Epithelial cell of prostate (primary cell): ENCODE measurements at regions not wholly inside any gene's neighbourhood (a gene's known extent, or its start where the extent isn't known, plus 50 kb on each side); places are given as distances from the start of the nearest gene placed in this dataset.

Experiments used
- DNase-seq: peaks from one replicate; pipeline ENCODE4 v3.0.0-alpha.2; 2011; ENCODE audit warnings: low read depth, low spot score
- H3K27ac ChIP-seq: fragments of 450-650 bp; 2 replicates; pipeline ENCODE4 v1.5.1; 2017; ENCODE audit warnings: mild to moderate bottlenecking

- H3K27ac ChIP-seq, result no peak overlapping the region
- DNase-seq, result no peak
Measured at GRCh38 chr11:45087900-45088160, 58.6 kb upstream of the PRDM11 start.

- peak overlapping the region; percentile 88 for H3K27ac ChIP-seq
- DNase-seq, result no peak
Measured at GRCh38 chr11:45089251-45089650, 57.2 kb upstream of the PRDM11 start.

GRCh38 chr11:45089676-45090499 lies 56.6 kb upstream of the PRDM11 start:
- H3K27ac ChIP-seq, result peak overlapping the region; percentile 88
- no peak for DNase-seq

- H3K27ac ChIP-seq, result no peak overlapping the region
- no peak for DNase-seq
Measured at GRCh38 chr11:45090607-45091006, 55.8 kb upstream of the PRDM11 start.

GRCh38 chr11:45091563-45092403 lies 54.7 kb upstream of the PRDM11 start:
- H3K27ac ChIP-seq, result no peak overlapping the region
- DNase-seq, result no peak

GRCh38 chr11:45092404-45092785 lies 54.0 kb upstream of the PRDM11 start:
- DNase-seq, result no peak
- no peak overlapping the region for H3K27ac ChIP-seq

- no peak overlapping the region for H3K27ac ChIP-seq
- no peak for DNase-seq
Measured at GRCh38 chr11:45092901-45093760, 53.3 kb upstream of the PRDM11 start.

GRCh38 chr11:45093761-45094455 lies 52.5 kb upstream of the PRDM11 start:
- H3K27ac ChIP-seq, result no peak overlapping the region
- no peak for DNase-seq

GRCh38 chr11:45094958-45095690 lies 51.3 kb upstream of the PRDM11 start:
- H3K27ac ChIP-seq, result no peak overlapping the region
- DNase-seq, result no peak

GRCh38 chr11:45095691-45096010 lies 50.8 kb upstream of the PRDM11 start:
- no peak for DNase-seq
- no peak overlapping the region for H3K27ac ChIP-seq

GRCh38 chr11:45096636-45097035 lies 49.8 kb upstream of the PRDM11 start:
- no peak for DNase-seq
- no peak overlapping the region for H3K27ac ChIP-seq
